GM23338 (cell line): ENCODE measurements at regions not wholly inside any gene's neighbourhood (a gene's known extent, or its start where the extent isn't known, plus 50 kb on each side); places are given as distances from the start of the nearest gene placed in this dataset.

Source experiments
- ATAC-seq: fragments of 200-7000 bp; cut with Tn5 transposase; 3 replicates; pipeline ENCODE4 v1.9.1; 2020
- DNase-seq: peaks from one replicate; pipeline ENCODE4 v3.0.0-alpha.2; 2015; ENCODE audit warnings: low spot score
- H2AFZ ChIP-seq: fragments of 200-600 bp; sonication (generic); 2 replicates; pipeline ENCODE4 v1.8.0; 2016; ENCODE audit warnings: antibody characterized with exemption, mild to moderate bottlenecking, moderate library complexity
- H3F3A ChIP-seq: fragments of 200-600 bp; sonication (generic); replicated peaks from 2 replicates; pipeline ENCODE4 v1.8.0; 2017; ENCODE audit warnings: antibody characterized with exemption, mixed run types, low read depth
- H3K27ac ChIP-seq: fragments of 200-600 bp; sonication (generic); 2 replicates; pipeline ENCODE4 v1.6.1; 2016; ENCODE audit warnings: low read depth
- H3K27me3 ChIP-seq: fragments of 200-600 bp; sonication (generic); 2 replicates; pipeline ENCODE4 v1.8.0; 2016; ENCODE audit warnings: mild to moderate bottlenecking, mixed run types, moderate library complexity; ENCODE audit not compliant: insufficient read depth
- H3K36me3 ChIP-seq: fragments of 200-600 bp; sonication (generic); 2 replicates; pipeline ENCODE4 v1.8.0; 2016; ENCODE audit warnings: mild to moderate bottlenecking; ENCODE audit not compliant: insufficient read depth
- H3K4me1 ChIP-seq: fragments of 200-600 bp; sonication (generic); 2 replicates; pipeline ENCODE4 v1.8.0; 2016; ENCODE audit warnings: mild to moderate bottlenecking, moderate library complexity; ENCODE audit not compliant: insufficient read depth
- H3K4me2 ChIP-seq: fragments of 200-600 bp; sonication (generic); 2 replicates; pipeline ENCODE4 v1.7.1; 2017; ENCODE audit warnings: mixed run types
- H3K4me3 ChIP-seq: fragments of 200-600 bp; sonication (generic); 2 replicates; pipeline ENCODE4 v1.6.1; 2016; ENCODE audit warnings: mixed run types
- H3K79me2 ChIP-seq: fragments of 200-600 bp; sonication (generic); replicated peaks from 2 replicates; pipeline ENCODE4 v1.8.0; 2017; ENCODE audit warnings: mild to moderate bottlenecking; ENCODE audit not compliant: insufficient read depth
- H3K9me2 ChIP-seq: fragments of 200-600 bp; sonication (generic); 2 replicates; pipeline ENCODE4 v1.8.0; 2017; ENCODE audit not compliant: insufficient read depth
- H4K20me1 ChIP-seq: fragments of 200-600 bp; sonication (generic); replicated peaks from 2 replicates; pipeline ENCODE4 v1.8.0; 2017; ENCODE audit warnings: mild to moderate bottlenecking; ENCODE audit not compliant: insufficient read depth
- H3K27ac Mint-ChIP-seq: 2 replicates; pipeline ENCODE4 v1.8.0; 2020; ENCODE audit warnings: inconsistent platforms, mild to moderate bottlenecking, moderate library complexity, mixed read lengths
- H3K27me3 Mint-ChIP-seq: 3 replicates; pipeline ENCODE4 v1.8.0; 2022; ENCODE audit warnings: low read depth, mild to moderate bottlenecking, moderate library complexity, mixed read lengths, inconsistent platforms; ENCODE audit not compliant: insufficient read depth, poor library complexity
- H3K36me3 Mint-ChIP-seq: 3 replicates; pipeline ENCODE4 v1.8.0; 2021; ENCODE audit warnings: low read depth, mild to moderate bottlenecking, inconsistent platforms, moderate library complexity, mixed read lengths
- H3K4me1 Mint-ChIP-seq: 3 replicates; pipeline ENCODE4 v1.8.0; 2020; ENCODE audit warnings: mild to moderate bottlenecking, inconsistent platforms, mixed read lengths
- H3K4me3 Mint-ChIP-seq: 3 replicates; pipeline ENCODE4 v1.8.0; 2021; ENCODE audit warnings: moderate library complexity, mild to moderate bottlenecking, inconsistent platforms, mixed read lengths
- H3K9me3 Mint-ChIP-seq: 3 replicates; pipeline ENCODE4 v1.8.0; 2020; ENCODE audit warnings: moderate library complexity, mild to moderate bottlenecking, inconsistent platforms, mixed read lengths
- CREB1 ChIP-seq: fragments of 250-450 bp; sonication (Bioruptor Pico); IDR thresholded peaks from 2 replicates; pipeline ENCODE4 v1.5.0; 2020; ENCODE audit warnings: low read depth, mild to moderate bottlenecking, moderate library complexity
- CTCF ChIP-seq, 2 experiments: fragments of 200-600 bp in 1 of 2; sonication (generic) in 1 of 2; conservative IDR thresholded peaks; 2 replicates each; pipeline versions ENCODE4 v1.5.1 to v1.6.1; 2016 to 2017; ENCODE audit warnings: antibody characterized with exemption in 2 of 2, low read depth in 2 of 2, mild to moderate bottlenecking in 2 of 2, moderate library complexity in 1 of 2
- EZH2 ChIP-seq: fragments of 200-600 bp; sonication (generic); IDR thresholded peaks from one replicate; pipeline ENCODE4 v1.8.0; 2017; ENCODE audit warnings: antibody characterized with exemption, mild to moderate bottlenecking, low read depth; ENCODE audit not compliant: unreplicated experiment
- EZH2phosphoT487 ChIP-seq: fragments of 200-600 bp; sonication (generic); IDR thresholded peaks from one replicate; pipeline ENCODE4 v1.8.1; 2018; ENCODE audit warnings: antibody characterized with exemption; ENCODE audit not compliant: unreplicated experiment
- JUNB ChIP-seq: IDR thresholded peaks from one replicate; pipeline ENCODE4 v1.6.1; 2016; ENCODE audit warnings: antibody characterized with exemption; ENCODE audit not compliant: unreplicated experiment
- NANOG ChIP-seq: IDR thresholded peaks from 2 replicates; pipeline ENCODE4 v1.6.1; 2016; ENCODE audit warnings: antibody characterized with exemption, borderline replicate concordance
- POLR2AphosphoS5 ChIP-seq: IDR thresholded peaks from 2 replicates; pipeline ENCODE4 v1.6.1; 2016; ENCODE audit warnings: antibody characterized with exemption, low read depth
- STAT1 ChIP-seq: IDR thresholded peaks from one replicate; pipeline ENCODE4 v1.6.1; 2016; ENCODE audit warnings: antibody characterized with exemption; ENCODE audit not compliant: unreplicated experiment
- ZNF114 ChIP-seq: fragments of 250-450 bp; sonication (Bioruptor Pico); IDR thresholded peaks from 2 replicates; pipeline ENCODE4 v1.5.0; 2020; ENCODE audit warnings: mild to moderate bottlenecking, moderate library complexity
- ZNF331 ChIP-seq: fragments of 250-450 bp; sonication (Bioruptor Pico); IDR thresholded peaks from 2 replicates; pipeline ENCODE4 v1.5.0; 2020; ENCODE audit warnings: low read depth, mild to moderate bottlenecking, moderate library complexity
- ZNF462 ChIP-seq: fragments of 250-450 bp; sonication (Bioruptor Pico); IDR thresholded peaks from 2 replicates; pipeline ENCODE4 v1.5.0; 2020; ENCODE audit warnings: mild to moderate bottlenecking, moderate library complexity
- TF ChIP-seq, protein P1 (sequence below): IDR thresholded peaks from 2 replicates; pipeline ENCODE4 v1.6.1; 2016; ENCODE audit warnings: antibody characterized with exemption
- TF ChIP-seq, protein P2 (sequence below): IDR thresholded peaks from one replicate; pipeline ENCODE4 v1.6.1; 2018; ENCODE audit warnings: antibody characterized with exemption; ENCODE audit not compliant: unreplicated experiment

- H3K4me1 Mint-ChIP-seq, result no peaks in the 10 kb centered on the region
- Histone ChIP-seq H2AFZ (no peak overlapping the region), H3K4me3 (no peak overlapping the region), H3K36me3 (no peaks in the 10 kb centered on the region), H3K4me1 (no peaks in the 10 kb centered on the region), H4K20me1 (no peaks in the 10 kb centered on the region), H3K4me2 (no peak overlapping the region), H3K27me3 (no peaks in the 10 kb centered on the region), H3K9me2 (no peaks in the 10 kb centered on the region), H3K79me2 (no peaks in the 10 kb centered on the region), H3F3A (no peaks in the 10 kb centered on the region), H3K27ac (no peak overlapping the region)
- no peak for DNase-seq
- no peak overlapping the region for H3K4me3 Mint-ChIP-seq
- H3K27ac Mint-ChIP-seq, result no peak overlapping the region
- H3K27me3 Mint-ChIP-seq, result no peaks in the 10 kb centered on the region
- no peaks in the 10 kb centered on the region for H3K36me3 Mint-ChIP-seq
- ATAC-seq, result no peak
- no peaks in the 10 kb centered on the region for H3K9me3 Mint-ChIP-seq
- TF ChIP-seq CREB1 (CRISPR knock-in tag) (no peak), ZNF331 (no peak), CTCF (conservative IDR thresholded peaks at IDR 0.05; ENCODE audit: low read depth in 2 of 2) (no peak), STAT1 (no peak), ZNF462 (CRISPR knock-in tag) (no peak), ZNF114 (no peak), JUNB (no peak), NANOG (no peak), EZH2phosphoT487 (no peak), POLR2AphosphoS5 (no peak), EZH2 (no peak)
- TF ChIP-seq, protein P1, sequence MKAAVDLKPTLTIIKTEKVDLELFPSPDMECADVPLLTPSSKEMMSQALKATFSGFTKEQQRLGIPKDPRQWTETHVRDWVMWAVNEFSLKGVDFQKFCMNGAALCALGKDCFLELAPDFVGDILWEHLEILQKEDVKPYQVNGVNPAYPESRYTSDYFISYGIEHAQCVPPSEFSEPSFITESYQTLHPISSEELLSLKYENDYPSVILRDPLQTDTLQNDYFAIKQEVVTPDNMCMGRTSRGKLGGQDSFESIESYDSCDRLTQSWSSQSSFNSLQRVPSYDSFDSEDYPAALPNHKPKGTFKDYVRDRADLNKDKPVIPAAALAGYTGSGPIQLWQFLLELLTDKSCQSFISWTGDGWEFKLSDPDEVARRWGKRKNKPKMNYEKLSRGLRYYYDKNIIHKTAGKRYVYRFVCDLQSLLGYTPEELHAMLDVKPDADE, result no peak
- TF ChIP-seq, protein P2, sequence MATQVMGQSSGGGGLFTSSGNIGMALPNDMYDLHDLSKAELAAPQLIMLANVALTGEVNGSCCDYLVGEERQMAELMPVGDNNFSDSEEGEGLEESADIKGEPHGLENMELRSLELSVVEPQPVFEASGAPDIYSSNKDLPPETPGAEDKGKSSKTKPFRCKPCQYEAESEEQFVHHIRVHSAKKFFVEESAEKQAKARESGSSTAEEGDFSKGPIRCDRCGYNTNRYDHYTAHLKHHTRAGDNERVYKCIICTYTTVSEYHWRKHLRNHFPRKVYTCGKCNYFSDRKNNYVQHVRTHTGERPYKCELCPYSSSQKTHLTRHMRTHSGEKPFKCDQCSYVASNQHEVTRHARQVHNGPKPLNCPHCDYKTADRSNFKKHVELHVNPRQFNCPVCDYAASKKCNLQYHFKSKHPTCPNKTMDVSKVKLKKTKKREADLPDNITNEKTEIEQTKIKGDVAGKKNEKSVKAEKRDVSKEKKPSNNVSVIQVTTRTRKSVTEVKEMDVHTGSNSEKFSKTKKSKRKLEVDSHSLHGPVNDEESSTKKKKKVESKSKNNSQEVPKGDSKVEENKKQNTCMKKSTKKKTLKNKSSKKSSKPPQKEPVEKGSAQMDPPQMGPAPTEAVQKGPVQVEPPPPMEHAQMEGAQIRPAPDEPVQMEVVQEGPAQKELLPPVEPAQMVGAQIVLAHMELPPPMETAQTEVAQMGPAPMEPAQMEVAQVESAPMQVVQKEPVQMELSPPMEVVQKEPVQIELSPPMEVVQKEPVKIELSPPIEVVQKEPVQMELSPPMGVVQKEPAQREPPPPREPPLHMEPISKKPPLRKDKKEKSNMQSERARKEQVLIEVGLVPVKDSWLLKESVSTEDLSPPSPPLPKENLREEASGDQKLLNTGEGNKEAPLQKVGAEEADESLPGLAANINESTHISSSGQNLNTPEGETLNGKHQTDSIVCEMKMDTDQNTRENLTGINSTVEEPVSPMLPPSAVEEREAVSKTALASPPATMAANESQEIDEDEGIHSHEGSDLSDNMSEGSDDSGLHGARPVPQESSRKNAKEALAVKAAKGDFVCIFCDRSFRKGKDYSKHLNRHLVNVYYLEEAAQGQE, result no peak
Measured at GRCh38 chr5:86030753-86031152, 587.0 kb upstream of the COX7C start.
